Caco-2 (cell line): ENCODE measurements at regions not wholly inside any gene's neighbourhood (a gene's known extent, or its start where the extent isn't known, plus 50 kb on each side); places are given as distances from the start of the nearest gene placed in this dataset.

Experiments used
- BruUV-seq: library from RNA; stranded (reverse); fragments of 400-500 nt; replicated peaks from 2 replicates; lab custom pipeline; 2021; lab: Mats Ljungman, UMichigan
- CTCF ChIA-PET: fragments of 300-600 bp; sonication (Branson Sonifier 250); formaldehyde crosslinking; loops from one replicate; lab custom pipeline; 2022; ENCODE audit warnings: antibody characterized with exemption; lab: Charles Lee
- POLR2A ChIA-PET: fragments of 300-600 bp; sonication (Branson Sonifier 250); formaldehyde crosslinking; loops from one replicate; lab custom pipeline; 2022; ENCODE audit warnings: antibody characterized with exemption; lab: Charles Lee
- DNase-seq, 2 experiments: peaks; one replicate each; pipeline versions ENCODE4 v3.0.0 to v3.0.0-alpha.2; 2020 to 2022
- H3K27me3 ChIP-seq: replicated peaks from 2 replicates; pipeline ENCODE4 v1.6.0; 2011; ENCODE audit warnings: low read length; ENCODE audit not compliant: control insufficient read depth, insufficient read depth
- H3K36me3 ChIP-seq: 2 replicates; pipeline ENCODE4 v1.5.1; 2011; ENCODE audit warnings: low read length; ENCODE audit not compliant: control insufficient read depth, insufficient read depth
- H3K4me1 ChIP-seq: fragments of 250-450 bp; sonication (Bioruptor Pico); 2 replicates; pipeline ENCODE4 v1.5.1; 2020; ENCODE audit warnings: mild to moderate bottlenecking
- H3K4me3 ChIP-seq: 2 replicates; pipeline ENCODE4 v1.5.1; 2011; ENCODE audit warnings: low read depth, mild to moderate bottlenecking, control low read depth, low read length
- H3K9me3 ChIP-seq: fragments of 250-450 bp; sonication (Bioruptor Pico); 2 replicates; pipeline ENCODE4 v1.5.1; 2020; ENCODE audit warnings: mild to moderate bottlenecking, moderate library complexity
- H3K27ac Mint-ChIP-seq: one replicate; pipeline ENCODE4 v1.8.0; 2022; ENCODE audit warnings: mixed read lengths; ENCODE audit not compliant: unreplicated experiment
- H3K27me3 Mint-ChIP-seq: one replicate; pipeline ENCODE4 v1.8.0; 2022; ENCODE audit warnings: mixed read lengths; ENCODE audit not compliant: insufficient read depth, unreplicated experiment
- H3K36me3 Mint-ChIP-seq: one replicate; pipeline ENCODE4 v1.8.0; 2022; ENCODE audit warnings: mild to moderate bottlenecking, mixed read lengths; ENCODE audit not compliant: insufficient read depth, unreplicated experiment
- H3K4me1 Mint-ChIP-seq: one replicate; pipeline ENCODE4 v1.8.0; 2022; ENCODE audit warnings: low read depth, mixed read lengths; ENCODE audit not compliant: unreplicated experiment
- H3K4me3 Mint-ChIP-seq: one replicate; pipeline ENCODE4 v1.8.0; 2022; ENCODE audit warnings: mild to moderate bottlenecking, moderate library complexity, mixed read lengths; ENCODE audit not compliant: unreplicated experiment
- H3K9me3 Mint-ChIP-seq: one replicate; pipeline ENCODE4 v1.8.0; 2022; ENCODE audit warnings: mixed read lengths; ENCODE audit not compliant: unreplicated experiment
- intact Hi-C: fragments of 100-400 bp; cut with micrococcal nuclease; formaldehyde crosslinking; loops from one replicate; pipeline ENCODE4 v1.10.0; 2022; ENCODE audit not compliant: unreplicated experiment
- TF ChIP-seq, protein P1 (sequence below), 2 experiments: fragments of 200-600 bp in 1 of 2; IDR thresholded peaks; 1 replicate in 1 of 2; 2 replicates in 1 of 2; pipeline versions ENCODE4 v1.5.1 to v1.8.0; 2011 to 2022; ENCODE audit warnings: antibody characterized with exemption in 1 of 2, control low read depth in 1 of 2, inconsistent platforms in 1 of 2, low read depth in 1 of 2, low read length in 1 of 2, mild to moderate bottlenecking in 1 of 2, moderate library complexity in 1 of 2; ENCODE audit not compliant: insufficient read depth in 1 of 2, severe bottlenecking in 1 of 2, unreplicated experiment in 1 of 2

- Mint-ChIP-seq H3K27me3 (peaks cover 17% of the 10 kb centered on the region), H3K27ac (no peak overlapping the region), H3K4me1 (no peaks in the 10 kb centered on the region), H3K9me3 (no peaks in the 10 kb centered on the region), H3K4me3 (no peak overlapping the region), H3K36me3 (no peaks in the 10 kb centered on the region)
- TF ChIP-seq, protein P1, sequence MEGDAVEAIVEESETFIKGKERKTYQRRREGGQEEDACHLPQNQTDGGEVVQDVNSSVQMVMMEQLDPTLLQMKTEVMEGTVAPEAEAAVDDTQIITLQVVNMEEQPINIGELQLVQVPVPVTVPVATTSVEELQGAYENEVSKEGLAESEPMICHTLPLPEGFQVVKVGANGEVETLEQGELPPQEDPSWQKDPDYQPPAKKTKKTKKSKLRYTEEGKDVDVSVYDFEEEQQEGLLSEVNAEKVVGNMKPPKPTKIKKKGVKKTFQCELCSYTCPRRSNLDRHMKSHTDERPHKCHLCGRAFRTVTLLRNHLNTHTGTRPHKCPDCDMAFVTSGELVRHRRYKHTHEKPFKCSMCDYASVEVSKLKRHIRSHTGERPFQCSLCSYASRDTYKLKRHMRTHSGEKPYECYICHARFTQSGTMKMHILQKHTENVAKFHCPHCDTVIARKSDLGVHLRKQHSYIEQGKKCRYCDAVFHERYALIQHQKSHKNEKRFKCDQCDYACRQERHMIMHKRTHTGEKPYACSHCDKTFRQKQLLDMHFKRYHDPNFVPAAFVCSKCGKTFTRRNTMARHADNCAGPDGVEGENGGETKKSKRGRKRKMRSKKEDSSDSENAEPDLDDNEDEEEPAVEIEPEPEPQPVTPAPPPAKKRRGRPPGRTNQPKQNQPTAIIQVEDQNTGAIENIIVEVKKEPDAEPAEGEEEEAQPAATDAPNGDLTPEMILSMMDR (IDR thresholded peaks at IDR 0.05; ENCODE audit: insufficient read depth in 1 of 2, low read depth in 1 of 2, low read length in 1 of 2, severe bottlenecking in 1 of 2, unreplicated experiment in 1 of 2): no peak
- Histone ChIP-seq H3K27me3 (no peaks in the 10 kb centered on the region), H3K36me3 (no peaks in the 10 kb centered on the region), H3K4me3 (no peak overlapping the region), H3K4me1 (no peaks in the 10 kb centered on the region), H3K9me3 (no peaks in the 10 kb centered on the region)
- ChIA-PET POLR2A (no interaction called here), CTCF (no interaction called here)
- no TSS peak for BruUV-seq
- DNase-seq: no peak
- intact Hi-C loops: no loop called here
These were observed 103.9 kb upstream of the KCND3 start for GRCh38 chr1:112093372-112093694.

DNA sequence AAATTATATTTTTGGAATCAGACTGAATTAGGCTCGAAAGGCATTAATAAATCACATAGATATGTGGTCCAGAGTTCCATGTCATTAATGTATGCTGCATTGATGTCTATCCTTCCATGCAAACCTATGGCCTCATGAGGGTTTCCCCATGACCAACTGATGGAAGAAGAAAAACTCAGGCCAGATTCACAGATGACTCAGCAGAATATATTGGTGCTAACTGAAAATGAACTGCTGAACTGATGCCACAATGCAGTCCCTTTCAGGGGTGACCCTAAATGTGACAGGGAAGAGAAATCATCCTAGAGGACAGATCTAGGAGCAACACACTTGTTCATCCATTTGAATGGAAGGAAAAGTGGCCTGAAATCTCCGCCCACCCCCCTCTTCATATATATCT lies 110.5 kb upstream of the KCND3 start:
- POLR2A ChIA-PET: no interaction called here

GRCh38 chr1:112105557-112105956 lies 116.1 kb upstream of the KCND3 start:
- H3K4me3 ChIP-seq: no peak overlapping the region
- no peak overlapping the region for H3K27ac Mint-ChIP-seq
- H3K27me3 ChIP-seq: no peaks in the 10 kb centered on the region
- intact Hi-C loops: no loop called here
- no peaks in the 10 kb centered on the region for H3K4me1 ChIP-seq
- H3K4me3 Mint-ChIP-seq: no peak overlapping the region
- ChIA-PET CTCF (no interaction called here), POLR2A (no interaction called here)
- no peaks in the 10 kb centered on the region for H3K9me3 ChIP-seq
- no peaks in the 10 kb centered on the region for H3K4me1 Mint-ChIP-seq
- BruUV-seq: no TSS peak
- TF ChIP-seq, protein P1 (IDR thresholded peaks at IDR 0.05; ENCODE audit: insufficient read depth in 1 of 2, low read depth in 1 of 2, low read length in 1 of 2, severe bottlenecking in 1 of 2, unreplicated experiment in 1 of 2): no peak
- no peaks in the 10 kb centered on the region for H3K36me3 Mint-ChIP-seq
- no peaks in the 10 kb centered on the region for H3K9me3 Mint-ChIP-seq
- no peak for DNase-seq
- no peaks in the 10 kb centered on the region for H3K36me3 ChIP-seq
- H3K27me3 Mint-ChIP-seq: peaks cover 9% of the 10 kb centered on the region

More for the DNA sequence above, 110.5 kb upstream of the KCND3 start:
- intact Hi-C loops: no loop called here
- H3K9me3 Mint-ChIP-seq: no peaks in the 10 kb centered on the region
- Histone ChIP-seq H3K36me3 (no peaks in the 10 kb centered on the region), H3K4me3 (no peak overlapping the region), H3K27me3 (no peaks in the 10 kb centered on the region), H3K9me3 (no peaks in the 10 kb centered on the region), H3K4me1 (no peaks in the 10 kb centered on the region)
- no peaks in the 10 kb centered on the region for H3K4me1 Mint-ChIP-seq
- H3K4me3 Mint-ChIP-seq: no peak overlapping the region
- H3K27me3 Mint-ChIP-seq: no peaks in the 10 kb centered on the region
- DNase-seq: no peak
- H3K36me3 Mint-ChIP-seq: no peaks in the 10 kb centered on the region
- H3K27ac Mint-ChIP-seq: no peak overlapping the region
- no TSS peak for BruUV-seq
- TF ChIP-seq, protein P1 (IDR thresholded peaks at IDR 0.05; ENCODE audit: insufficient read depth in 1 of 2, low read depth in 1 of 2, low read length in 1 of 2, severe bottlenecking in 1 of 2, unreplicated experiment in 1 of 2): no peak
- CTCF ChIA-PET: no interaction called here
